ENCODE measurements at regions not wholly inside any gene's neighbourhood (a gene's known extent, or its start where the extent isn't known, plus 50 kb on each side); places are given as distances from the start of the nearest gene placed in this dataset.

- DNase-seq (ENCODE audit: low spot score), result no peak
- TF ChIP-seq CTCF (IDR thresholded peaks at IDR 0.05; ENCODE audit: borderline replicate concordance, control extremely low read depth, extremely low read depth, insufficient read depth, missing control alignments), result no peak
- in situ Hi-C loops (cut with MboI; ENCODE audit: low sequenced_read_pairs, unreplicated experiment), result no loop called here
These were observed 346.5 kb downstream of the BCL11B start for GRCh38 chr14:98925354-98926040.

GRCh38 chr14:98926146-98926545 lies 345.9 kb downstream of the BCL11B start:
- in situ Hi-C loops (cut with MboI; ENCODE audit: low sequenced_read_pairs, unreplicated experiment), result no loop called here
- TF ChIP-seq CTCF (IDR thresholded peaks at IDR 0.05; ENCODE audit: borderline replicate concordance, control extremely low read depth, extremely low read depth, insufficient read depth, missing control alignments), result no peak
- no peak for DNase-seq (ENCODE audit: low spot score)

- no peak for TF ChIP-seq CTCF (IDR thresholded peaks at IDR 0.05; ENCODE audit: borderline replicate concordance, control extremely low read depth, extremely low read depth, insufficient read depth, missing control alignments)
- no peak for DNase-seq (ENCODE audit: low spot score)
- in situ Hi-C loops (cut with MboI; ENCODE audit: low sequenced_read_pairs, unreplicated experiment), result no loop called here
These were observed 345.2 kb downstream of the BCL11B start for GRCh38 chr14:98926801-98927200.

- in situ Hi-C loops (cut with MboI; ENCODE audit: low sequenced_read_pairs, unreplicated experiment), result no loop called here
- no peak for TF ChIP-seq CTCF (IDR thresholded peaks at IDR 0.05; ENCODE audit: borderline replicate concordance, control extremely low read depth, extremely low read depth, insufficient read depth, missing control alignments)
- DNase-seq (ENCODE audit: low spot score), result no peak
These were observed 344.0 kb downstream of the BCL11B start for GRCh38 chr14:98927986-98928385.

GRCh38 chr14:98928418-98928817 lies 343.6 kb downstream of the BCL11B start:
- TF ChIP-seq CTCF (IDR thresholded peaks at IDR 0.05; ENCODE audit: borderline replicate concordance, control extremely low read depth, extremely low read depth, insufficient read depth, missing control alignments), result no peak
- no peak for DNase-seq (ENCODE audit: low spot score)
- in situ Hi-C loops (cut with MboI; ENCODE audit: low sequenced_read_pairs, unreplicated experiment), result no loop called here

GRCh38 chr14:98931126-98931525 lies 340.9 kb downstream of the BCL11B start:
- no peak for TF ChIP-seq CTCF (IDR thresholded peaks at IDR 0.05; ENCODE audit: borderline replicate concordance, control extremely low read depth, extremely low read depth, insufficient read depth, missing control alignments)
- no peak for DNase-seq (ENCODE audit: low spot score)
- in situ Hi-C loops (cut with MboI; ENCODE audit: low sequenced_read_pairs, unreplicated experiment), result no loop called here
